ENCODE measurements at regions not wholly inside any gene's neighbourhood (a gene's known extent, or its start where the extent isn't known, plus 50 kb on each side); places are given as distances from the start of the nearest gene placed in this dataset.

DNA sequence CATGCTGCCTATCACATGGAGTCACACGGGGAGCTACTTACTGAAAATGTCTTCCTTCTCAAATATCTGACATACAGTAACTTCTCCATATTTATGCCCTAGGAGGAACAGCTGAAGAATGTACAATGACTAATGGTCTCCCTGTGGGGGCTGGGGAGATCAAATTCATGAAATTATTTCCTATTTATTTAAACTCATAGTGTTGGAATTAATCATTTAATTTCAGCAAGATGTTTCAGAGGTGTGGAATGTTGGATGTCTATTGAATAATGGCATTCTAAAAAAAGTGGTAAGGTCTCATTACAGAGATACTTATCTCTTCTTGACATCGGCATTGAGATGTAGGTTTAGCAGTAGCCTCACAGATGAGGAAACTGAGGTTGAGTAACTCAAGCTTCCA, 214.3 kb upstream of the CDH11 start:
- FAIRE-seq, result no peak
- TF ChIP-seq POU2F2 (IDR thresholded peaks at IDR 0.05; ENCODE audit: low read depth, low read length) (no peak), TAF1 (IDR thresholded peaks at IDR 0.05; ENCODE audit: low read depth, low read length) (no peak), PAX5 (IDR thresholded peaks at IDR 0.05; ENCODE audit: insufficient read depth, low read length, severe bottlenecking) (no peak), SPI1 (IDR thresholded peaks at IDR 0.05; ENCODE audit: low read depth, low read length) (no peak), POLR2A (IDR thresholded peaks at IDR 0.05; ENCODE audit: low read depth, low read length) (no peak), POLR2AphosphoS5 (IDR thresholded peaks at IDR 0.05; ENCODE audit: low read depth, low read length) (no peak)
- no peak for DNase-seq (ENCODE audit: insufficient read length, low spot score)

DNA sequence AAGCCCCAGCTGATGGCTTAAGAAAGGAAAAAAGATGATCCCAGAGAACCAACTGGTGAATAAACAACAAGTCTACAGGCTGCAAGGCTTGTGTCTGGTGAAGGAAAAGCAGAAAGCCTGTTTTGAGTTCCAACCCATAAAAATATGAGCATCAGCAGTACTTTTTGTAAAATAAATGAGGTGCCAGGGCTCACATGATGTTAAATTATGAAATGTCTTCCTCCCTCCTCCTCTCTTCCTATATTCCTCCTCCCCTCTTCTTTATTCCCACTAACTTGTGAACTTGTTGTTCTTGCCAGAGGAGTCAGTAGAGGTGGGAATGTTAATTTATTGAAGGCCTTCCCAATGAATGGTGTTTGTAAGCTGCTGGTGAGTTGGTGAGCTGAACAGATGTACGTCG, 212.2 kb upstream of the CDH11 start:
- no peak for FAIRE-seq
- TF ChIP-seq SPI1 (IDR thresholded peaks at IDR 0.05; ENCODE audit: low read depth, low read length) (no peak), POU2F2 (IDR thresholded peaks at IDR 0.05; ENCODE audit: low read depth, low read length) (no peak), PAX5 (IDR thresholded peaks at IDR 0.05; ENCODE audit: insufficient read depth, low read length, severe bottlenecking) (no peak), POLR2AphosphoS5 (IDR thresholded peaks at IDR 0.05; ENCODE audit: low read depth, low read length) (no peak), POLR2A (IDR thresholded peaks at IDR 0.05; ENCODE audit: low read depth, low read length) (no peak), TAF1 (IDR thresholded peaks at IDR 0.05; ENCODE audit: low read depth, low read length) (no peak)
- no peak for DNase-seq (ENCODE audit: insufficient read length, low spot score)

DNA sequence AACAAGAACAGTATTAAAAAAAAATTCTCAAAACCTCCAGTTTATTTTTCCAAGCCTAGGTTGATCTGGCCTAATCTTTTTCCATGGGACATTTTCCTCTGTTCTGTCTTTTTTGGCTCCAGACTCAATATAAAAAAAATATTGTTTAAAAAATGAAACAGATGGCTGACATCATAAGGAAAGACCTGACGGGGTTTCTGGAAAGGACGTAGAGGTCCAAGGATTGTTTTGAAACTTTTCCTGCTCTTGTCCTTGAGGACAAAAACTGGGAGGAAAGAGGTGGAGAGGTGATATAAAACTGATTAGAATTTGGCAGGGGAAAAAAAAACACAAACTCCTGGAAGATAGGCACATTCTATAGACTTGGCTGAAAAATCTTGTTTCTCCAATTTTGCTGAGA, 211.4 kb upstream of the CDH11 start:
- FAIRE-seq, result no peak
- TF ChIP-seq PAX5 (IDR thresholded peaks at IDR 0.05; ENCODE audit: insufficient read depth, low read length, severe bottlenecking), result no peak
- TF ChIP-seq POLR2AphosphoS5 (IDR thresholded peaks at IDR 0.05; ENCODE audit: low read depth, low read length), result no peak
- TF ChIP-seq TAF1 (IDR thresholded peaks at IDR 0.05; ENCODE audit: low read depth, low read length), result no peak
- no peak for TF ChIP-seq POU2F2 (IDR thresholded peaks at IDR 0.05; ENCODE audit: low read depth, low read length)
- no peak for DNase-seq (ENCODE audit: insufficient read length, low spot score)

DNA sequence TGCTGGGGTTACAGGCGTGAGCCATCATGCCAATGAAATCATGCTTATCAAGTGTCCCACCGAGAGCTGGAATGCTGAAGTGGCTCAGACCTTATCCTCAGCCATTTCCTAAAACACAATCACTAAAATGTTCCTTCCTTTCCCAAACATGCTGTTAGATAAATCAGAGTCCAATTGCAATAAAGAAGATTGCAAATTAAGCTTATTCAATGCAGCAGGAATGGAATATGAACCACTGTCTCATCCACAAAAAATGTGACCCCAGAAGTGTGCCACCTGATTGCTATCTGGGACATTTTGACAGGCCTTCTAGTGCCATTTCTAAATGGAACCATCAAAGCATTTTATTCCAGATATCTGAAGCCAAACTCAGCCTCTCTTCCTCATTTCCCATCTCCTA, 205.5 kb upstream of the CDH11 start:
- no peak for TF ChIP-seq POLR2AphosphoS5 (IDR thresholded peaks at IDR 0.05; ENCODE audit: low read depth, low read length)
- TF ChIP-seq TAF1 (IDR thresholded peaks at IDR 0.05; ENCODE audit: low read depth, low read length), result no peak
- TF ChIP-seq POU2F2 (IDR thresholded peaks at IDR 0.05; ENCODE audit: low read depth, low read length), result no peak
- TF ChIP-seq SPI1 (IDR thresholded peaks at IDR 0.05; ENCODE audit: low read depth, low read length), result no peak
- TF ChIP-seq POLR2A (IDR thresholded peaks at IDR 0.05; ENCODE audit: low read depth, low read length), result no peak
- no peak for TF ChIP-seq PAX5 (IDR thresholded peaks at IDR 0.05; ENCODE audit: insufficient read depth, low read length, severe bottlenecking)
- FAIRE-seq (no peak), DNase-seq (ENCODE audit: insufficient read length, low spot score) (no peak)

DNA sequence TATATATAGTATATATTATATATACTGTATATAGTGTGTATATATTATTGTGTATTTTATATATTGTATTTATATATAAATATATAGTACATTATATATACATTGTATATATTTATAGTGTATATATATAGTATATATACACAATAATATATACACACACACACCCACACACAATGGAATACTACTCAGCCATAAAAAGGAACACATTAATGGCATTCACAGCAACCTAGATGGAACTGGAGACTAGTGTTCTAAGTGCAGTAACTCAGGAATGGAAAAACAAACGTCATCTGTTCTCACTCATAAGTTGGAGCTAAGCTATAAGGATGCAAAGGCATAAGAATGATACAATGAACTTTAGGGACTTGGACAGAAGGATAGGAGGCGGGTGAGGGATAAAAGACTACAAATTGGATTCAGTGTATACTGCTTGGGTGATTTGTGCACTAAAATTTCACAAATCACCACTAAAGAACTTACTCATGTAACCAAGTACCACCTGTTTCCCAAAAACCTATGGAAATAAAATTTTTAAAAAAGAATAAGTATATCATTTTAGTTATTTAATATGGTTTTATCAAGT, 201.9 kb upstream of the CDH11 start:
- FAIRE-seq (no peak), DNase-seq (ENCODE audit: insufficient read length, low spot score) (no peak)
- no peak for TF ChIP-seq POLR2AphosphoS5 (IDR thresholded peaks at IDR 0.05; ENCODE audit: low read depth, low read length)
- no peak for TF ChIP-seq POU2F2 (IDR thresholded peaks at IDR 0.05; ENCODE audit: low read depth, low read length)
- TF ChIP-seq SPI1 (IDR thresholded peaks at IDR 0.05; ENCODE audit: low read depth, low read length), result no peak
- TF ChIP-seq POLR2A (IDR thresholded peaks at IDR 0.05; ENCODE audit: low read depth, low read length), result no peak
- TF ChIP-seq TAF1 (IDR thresholded peaks at IDR 0.05; ENCODE audit: low read depth, low read length), result no peak
- TF ChIP-seq PAX5 (IDR thresholded peaks at IDR 0.05; ENCODE audit: insufficient read depth, low read length, severe bottlenecking), result no peak

DNA sequence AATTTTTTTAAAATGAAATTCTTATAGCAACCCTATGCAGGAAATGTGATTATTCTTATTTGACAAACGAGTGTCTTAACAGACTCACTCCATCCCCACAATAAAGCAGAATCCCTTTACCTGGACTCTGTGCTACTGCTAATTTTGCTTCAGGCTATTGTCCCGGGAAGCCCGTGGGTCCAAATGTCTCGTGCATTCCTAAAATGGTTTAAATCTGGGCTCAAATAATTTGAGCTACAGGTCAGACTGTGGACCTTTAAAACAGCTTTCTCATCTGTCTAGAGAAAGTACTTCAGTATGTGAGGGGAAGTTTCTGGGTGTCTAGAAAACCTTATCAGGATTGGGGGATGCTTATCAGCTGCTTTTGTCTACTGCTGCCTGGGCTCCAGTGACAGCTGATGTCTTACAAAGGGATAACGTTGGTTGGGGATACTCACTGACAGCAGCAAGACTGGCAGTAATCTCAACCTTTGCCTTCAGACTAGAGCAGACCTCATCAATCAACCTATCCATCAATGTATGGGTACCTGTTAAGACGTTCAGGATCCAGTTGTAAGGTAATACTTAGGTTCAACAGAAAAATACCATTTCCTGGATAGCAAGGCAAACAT, 197.9 kb upstream of the CDH11 start:
- no peak for FAIRE-seq
- no peak for TF ChIP-seq POLR2A (IDR thresholded peaks at IDR 0.05; ENCODE audit: low read depth, low read length)
- no peak for TF ChIP-seq POLR2AphosphoS5 (IDR thresholded peaks at IDR 0.05; ENCODE audit: low read depth, low read length)
- TF ChIP-seq POU2F2 (IDR thresholded peaks at IDR 0.05; ENCODE audit: low read depth, low read length), result no peak
- TF ChIP-seq PAX5 (IDR thresholded peaks at IDR 0.05; ENCODE audit: insufficient read depth, low read length, severe bottlenecking), result no peak
- TF ChIP-seq SPI1 (IDR thresholded peaks at IDR 0.05; ENCODE audit: low read depth, low read length), result no peak
- TF ChIP-seq TAF1 (IDR thresholded peaks at IDR 0.05; ENCODE audit: low read depth, low read length), result no peak
- no peak for DNase-seq (ENCODE audit: insufficient read length, low spot score)

DNA sequence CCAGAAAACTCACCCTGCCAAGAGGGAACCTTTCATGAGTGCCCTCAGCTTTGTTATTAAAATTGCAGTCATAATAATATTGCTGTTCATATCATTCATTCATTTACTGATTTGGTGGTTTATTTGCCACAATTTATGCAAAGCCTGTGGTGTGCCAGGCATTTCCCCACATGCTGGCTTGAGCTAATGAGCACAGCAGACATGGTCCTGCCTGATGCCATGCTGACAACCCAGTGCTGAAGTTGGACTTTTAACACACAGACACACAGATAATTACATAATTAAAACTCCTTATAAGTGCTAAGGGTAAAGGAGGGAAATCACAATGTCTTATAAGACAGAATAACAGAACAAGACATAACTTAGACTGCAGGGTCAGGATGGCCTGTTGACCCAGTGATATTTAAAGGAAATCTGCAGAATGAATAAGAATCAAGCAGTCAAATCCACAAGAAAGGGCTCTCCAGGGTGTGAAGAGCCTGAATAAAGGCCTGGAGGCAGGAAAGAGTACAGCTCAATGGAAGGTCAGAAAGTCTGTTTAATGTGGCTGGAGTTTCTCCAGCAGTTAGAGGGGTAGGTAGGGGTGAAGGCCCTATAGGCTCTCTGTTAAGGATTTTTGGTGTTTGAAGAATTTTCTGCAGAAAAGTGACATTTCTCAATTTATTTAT, 196.9 kb upstream of the CDH11 start:
- FAIRE-seq (no peak), DNase-seq (ENCODE audit: insufficient read length, low spot score) (no peak)
- no peak for TF ChIP-seq POU2F2 (IDR thresholded peaks at IDR 0.05; ENCODE audit: low read depth, low read length)
- no peak for TF ChIP-seq TAF1 (IDR thresholded peaks at IDR 0.05; ENCODE audit: low read depth, low read length)
- no peak for TF ChIP-seq POLR2A (IDR thresholded peaks at IDR 0.05; ENCODE audit: low read depth, low read length)
- TF ChIP-seq SPI1 (IDR thresholded peaks at IDR 0.05; ENCODE audit: low read depth, low read length), result no peak
- TF ChIP-seq PAX5 (IDR thresholded peaks at IDR 0.05; ENCODE audit: insufficient read depth, low read length, severe bottlenecking), result no peak
- no peak for TF ChIP-seq POLR2AphosphoS5 (IDR thresholded peaks at IDR 0.05; ENCODE audit: low read depth, low read length)

DNA sequence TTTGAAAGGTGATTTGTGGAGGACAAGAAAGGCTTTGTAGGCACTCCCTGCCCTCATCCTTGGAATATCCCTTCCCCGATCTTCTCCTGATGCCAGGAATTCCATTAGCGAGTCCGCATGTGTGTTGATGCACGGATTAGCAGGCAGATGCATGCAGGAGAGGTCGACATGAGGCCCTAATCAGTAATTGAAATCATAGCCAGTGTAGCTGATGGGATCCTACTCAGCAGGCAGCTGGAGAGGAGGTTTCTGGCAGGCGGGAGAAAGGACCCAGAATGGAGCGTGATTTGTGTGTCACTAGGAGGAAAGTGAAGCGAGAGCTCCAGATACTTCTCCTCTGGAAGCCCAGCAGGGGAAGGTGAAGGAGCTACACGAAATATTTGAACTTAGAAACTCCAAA, 196.3 kb upstream of the CDH11 start:
- FAIRE-seq, result no peak
- DNase-seq (ENCODE audit: insufficient read length, low spot score), result no peak

DNA sequence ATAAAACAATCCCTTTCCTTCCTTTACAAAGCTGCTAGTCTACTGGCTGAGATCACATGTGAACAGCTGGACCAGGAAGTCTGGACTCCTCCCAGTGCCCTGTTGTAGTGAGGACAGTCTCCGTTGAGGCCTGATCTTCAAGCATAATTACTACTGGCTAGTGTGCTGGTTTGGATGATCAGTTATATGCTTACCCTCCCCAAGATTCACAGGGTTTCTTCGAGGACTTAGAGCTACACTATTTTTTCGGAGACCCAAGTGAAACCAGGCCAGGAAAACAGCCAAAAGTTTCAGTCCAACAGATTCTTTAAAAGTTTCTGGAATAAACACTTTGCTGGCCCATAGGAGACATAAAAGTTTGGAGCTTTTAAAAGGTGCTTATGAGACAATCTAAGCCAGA, 194.9 kb upstream of the CDH11 start:
- no peak for DNase-seq (ENCODE audit: insufficient read length, low spot score)
- TF ChIP-seq POLR2A (IDR thresholded peaks at IDR 0.05; ENCODE audit: low read depth, low read length), result no peak
- no peak for TF ChIP-seq TAF1 (IDR thresholded peaks at IDR 0.05; ENCODE audit: low read depth, low read length)
- no peak for TF ChIP-seq PAX5 (IDR thresholded peaks at IDR 0.05; ENCODE audit: insufficient read depth, low read length, severe bottlenecking)
- no peak for TF ChIP-seq SPI1 (IDR thresholded peaks at IDR 0.05; ENCODE audit: low read depth, low read length)
- no peak for TF ChIP-seq POU2F2 (IDR thresholded peaks at IDR 0.05; ENCODE audit: low read depth, low read length)
- TF ChIP-seq POLR2AphosphoS5 (IDR thresholded peaks at IDR 0.05; ENCODE audit: low read depth, low read length), result no peak
- no peak for FAIRE-seq

More for the DNA sequence above, 196.3 kb upstream of the CDH11 start:
- TF ChIP-seq PAX5 (IDR thresholded peaks at IDR 0.05; ENCODE audit: insufficient read depth, low read length, severe bottlenecking), result no peak
- no peak for TF ChIP-seq POLR2A (IDR thresholded peaks at IDR 0.05; ENCODE audit: low read depth, low read length)
- TF ChIP-seq SPI1 (IDR thresholded peaks at IDR 0.05; ENCODE audit: low read depth, low read length), result no peak
- no peak for TF ChIP-seq POU2F2 (IDR thresholded peaks at IDR 0.05; ENCODE audit: low read depth, low read length)
- no peak for TF ChIP-seq POLR2AphosphoS5 (IDR thresholded peaks at IDR 0.05; ENCODE audit: low read depth, low read length)
- no peak for TF ChIP-seq TAF1 (IDR thresholded peaks at IDR 0.05; ENCODE audit: low read depth, low read length)
